Neural cell (in vitro differentiated cells): ENCODE measurements at regions not wholly inside any gene's neighbourhood (a gene's known extent, or its start where the extent isn't known, plus 50 kb on each side); places are given as distances from the start of the nearest gene placed in this dataset.

Experiments used
- H2AFZ ChIP-seq: fragments of 200-600, 300-800 bp; sonication (generic), shearing (Covaris generic); 2 replicates; pipeline ENCODE4 v1.6.0; 2014; ENCODE audit warnings: low read depth, mild to moderate bottlenecking, antibody characterized with exemption, low read length, moderate library complexity
- H3F3A ChIP-seq: fragments of 200-600 bp; shearing (Covaris generic); 2 replicates; pipeline ENCODE4 v1.6.1; 2016; ENCODE audit warnings: mild to moderate bottlenecking, moderate library complexity, mixed read lengths, antibody characterized with exemption, low read length; ENCODE audit not compliant: insufficient read depth, poor library complexity, severe bottlenecking
- H3K27ac ChIP-seq: fragments of 200-600, 300-800 bp; sonication (generic), shearing (Covaris generic); 2 replicates; pipeline ENCODE4 v1.5.1; 2014; ENCODE audit warnings: mild to moderate bottlenecking, low read length, moderate library complexity
- H3K27me3 ChIP-seq: fragments of 300-800, 200-600 bp; sonication (generic), shearing (Covaris generic); 2 replicates; pipeline ENCODE4 v1.6.0; 2014; ENCODE audit warnings: mild to moderate bottlenecking, low read depth, low read length, moderate library complexity; ENCODE audit not compliant: insufficient read depth
- H3K36me3 ChIP-seq: fragments of 300-800, 200-600 bp; sonication (generic), shearing (Covaris generic); 2 replicates; pipeline ENCODE4 v1.5.1; 2014; ENCODE audit warnings: mild to moderate bottlenecking, antibody characterized with exemption, low read length, moderate library complexity; ENCODE audit not compliant: insufficient read depth
- H3K4me2 ChIP-seq: fragments of 300-800, 200-600 bp; sonication (generic), shearing (Covaris generic); 2 replicates; pipeline ENCODE4 v1.6.0; 2014; ENCODE audit warnings: mild to moderate bottlenecking, low read length
- H3K4me3 ChIP-seq: fragments of 300-800, 200-600 bp; sonication (generic), shearing (Covaris generic); 2 replicates; pipeline ENCODE4 v1.5.1; 2014; ENCODE audit warnings: mild to moderate bottlenecking, low read length, moderate library complexity
- H3K79me2 ChIP-seq: fragments of 200-600 bp; shearing (Covaris generic); replicated peaks from 2 replicates; pipeline ENCODE4 v1.6.0; 2014; ENCODE audit warnings: mild to moderate bottlenecking, low read length, moderate library complexity; ENCODE audit not compliant: insufficient read depth
- H3K9ac ChIP-seq: fragments of 300-800, 200-600 bp; sonication (generic), shearing (Covaris generic); 2 replicates; pipeline ENCODE4 v1.6.1; 2016; ENCODE audit warnings: mild to moderate bottlenecking, low read length, mixed read lengths
- H3K9me2 ChIP-seq: fragments of 200-600 bp; shearing (Covaris generic); 2 replicates; pipeline ENCODE4 v1.6.1; 2016; ENCODE audit warnings: mild to moderate bottlenecking, low read length, mixed read lengths; ENCODE audit not compliant: insufficient read depth
- H3K9me3 ChIP-seq: fragments of 200-600, 300-800 bp; sonication (generic), shearing (Covaris generic); 2 replicates; pipeline ENCODE4 v1.6.1; 2016; ENCODE audit warnings: mild to moderate bottlenecking, mixed run types, low read length, moderate library complexity, mixed read lengths
- H4K20me1 ChIP-seq: fragments of 200-600 bp; shearing (Covaris generic); 2 replicates; pipeline ENCODE4 v1.6.1; 2016; ENCODE audit warnings: mild to moderate bottlenecking, mixed run types; ENCODE audit not compliant: insufficient read depth
- CTCF ChIP-seq: fragments of 450-650 bp; IDR thresholded peaks from 2 replicates; pipeline ENCODE4 v1.5.1; 2014; ENCODE audit warnings: antibody characterized with exemption, mild to moderate bottlenecking, moderate library complexity; ENCODE audit not compliant: poor library complexity, severe bottlenecking
- EP300 ChIP-seq: fragments of 450-650 bp; conservative IDR thresholded peaks from 2 replicates; pipeline ENCODE4 v1.6.1; 2014; ENCODE audit warnings: antibody characterized with exemption, mild to moderate bottlenecking, moderate library complexity; ENCODE audit not compliant: poor library complexity, severe bottlenecking
- EZH2 ChIP-seq: fragments of 200-600, 300-800 bp; shearing (Covaris generic), sonication (generic); IDR thresholded peaks from 2 replicates; pipeline ENCODE4 v1.6.1; 2014; ENCODE audit warnings: antibody characterized with exemption, low read length, borderline replicate concordance, mild to moderate bottlenecking; ENCODE audit not compliant: insufficient read depth, poor library complexity, severe bottlenecking
- MXI1 ChIP-seq: fragments of 450-650 bp; conservative IDR thresholded peaks from 2 replicates; pipeline ENCODE4 v1.6.1; 2014; ENCODE audit warnings: antibody characterized with exemption, mild to moderate bottlenecking; ENCODE audit not compliant: poor library complexity, severe bottlenecking
- POLR2AphosphoS5 ChIP-seq: IDR thresholded peaks from 2 replicates; pipeline ENCODE4 v1.6.1; 2012
- RAD21 ChIP-seq: fragments of 450-650 bp; conservative IDR thresholded peaks from 2 replicates; pipeline ENCODE4 v1.6.1; 2014; ENCODE audit warnings: antibody characterized with exemption, mild to moderate bottlenecking, moderate library complexity
- SMC3 ChIP-seq: fragments of 450-650 bp; conservative IDR thresholded peaks from 2 replicates; pipeline ENCODE4 v1.6.1; 2014; ENCODE audit warnings: antibody characterized with exemption, mild to moderate bottlenecking, moderate library complexity; ENCODE audit not compliant: poor library complexity
- TAF1 ChIP-seq: IDR thresholded peaks from 2 replicates; pipeline ENCODE4 v1.6.1; 2012; ENCODE audit warnings: low read depth
- TF ChIP-seq, protein P1 (sequence below): IDR thresholded peaks from 2 replicates; pipeline ENCODE4 v1.6.1; 2012; ENCODE audit warnings: borderline replicate concordance

GRCh38 chr7:68020102-68020501 is 1023.5 kb downstream of the TYW1 start:
- Histone ChIP-seq H3K27me3 (no peaks in the 10 kb centered on the region), H3K27ac (no peak overlapping the region), H3K9ac (no peak overlapping the region), H3K4me2 (no peak overlapping the region), H3F3A (no peaks in the 10 kb centered on the region), H4K20me1 (no peaks in the 10 kb centered on the region), H3K36me3 (no peaks in the 10 kb centered on the region), H3K9me3 (no peaks in the 10 kb centered on the region), H3K4me3 (no peak overlapping the region), H3K79me2 (no peaks in the 10 kb centered on the region), H2AFZ (no peak overlapping the region), H3K9me2 (no peaks in the 10 kb centered on the region)
- TF ChIP-seq TAF1 = no peak
- no peak for TF ChIP-seq EZH2
- no peak for TF ChIP-seq POLR2AphosphoS5
- no peak for TF ChIP-seq MXI1
- TF ChIP-seq CTCF = no peak
- no peak for TF ChIP-seq RAD21
- no peak for TF ChIP-seq EP300
- no peak for TF ChIP-seq SMC3
- TF ChIP-seq, protein P1, sequence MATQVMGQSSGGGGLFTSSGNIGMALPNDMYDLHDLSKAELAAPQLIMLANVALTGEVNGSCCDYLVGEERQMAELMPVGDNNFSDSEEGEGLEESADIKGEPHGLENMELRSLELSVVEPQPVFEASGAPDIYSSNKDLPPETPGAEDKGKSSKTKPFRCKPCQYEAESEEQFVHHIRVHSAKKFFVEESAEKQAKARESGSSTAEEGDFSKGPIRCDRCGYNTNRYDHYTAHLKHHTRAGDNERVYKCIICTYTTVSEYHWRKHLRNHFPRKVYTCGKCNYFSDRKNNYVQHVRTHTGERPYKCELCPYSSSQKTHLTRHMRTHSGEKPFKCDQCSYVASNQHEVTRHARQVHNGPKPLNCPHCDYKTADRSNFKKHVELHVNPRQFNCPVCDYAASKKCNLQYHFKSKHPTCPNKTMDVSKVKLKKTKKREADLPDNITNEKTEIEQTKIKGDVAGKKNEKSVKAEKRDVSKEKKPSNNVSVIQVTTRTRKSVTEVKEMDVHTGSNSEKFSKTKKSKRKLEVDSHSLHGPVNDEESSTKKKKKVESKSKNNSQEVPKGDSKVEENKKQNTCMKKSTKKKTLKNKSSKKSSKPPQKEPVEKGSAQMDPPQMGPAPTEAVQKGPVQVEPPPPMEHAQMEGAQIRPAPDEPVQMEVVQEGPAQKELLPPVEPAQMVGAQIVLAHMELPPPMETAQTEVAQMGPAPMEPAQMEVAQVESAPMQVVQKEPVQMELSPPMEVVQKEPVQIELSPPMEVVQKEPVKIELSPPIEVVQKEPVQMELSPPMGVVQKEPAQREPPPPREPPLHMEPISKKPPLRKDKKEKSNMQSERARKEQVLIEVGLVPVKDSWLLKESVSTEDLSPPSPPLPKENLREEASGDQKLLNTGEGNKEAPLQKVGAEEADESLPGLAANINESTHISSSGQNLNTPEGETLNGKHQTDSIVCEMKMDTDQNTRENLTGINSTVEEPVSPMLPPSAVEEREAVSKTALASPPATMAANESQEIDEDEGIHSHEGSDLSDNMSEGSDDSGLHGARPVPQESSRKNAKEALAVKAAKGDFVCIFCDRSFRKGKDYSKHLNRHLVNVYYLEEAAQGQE = no peak

GRCh38 chr7:68025369-68025768 is 1028.7 kb downstream of the TYW1 start:
- Histone ChIP-seq H3K27me3 (no peaks in the 10 kb centered on the region), H3K9me2 (no peaks in the 10 kb centered on the region), H3K36me3 (no peaks in the 10 kb centered on the region), H3K9me3 (peaks cover under 1% of the 10 kb centered on the region), H4K20me1 (no peaks in the 10 kb centered on the region), H3K4me3 (no peak overlapping the region), H3K4me2 (no peak overlapping the region), H3F3A (no peaks in the 10 kb centered on the region), H3K27ac (no peak overlapping the region), H3K79me2 (no peaks in the 10 kb centered on the region), H2AFZ (no peak overlapping the region), H3K9ac (no peak overlapping the region)
- TF ChIP-seq EZH2 (no peak), RAD21 (no peak), CTCF (no peak), TAF1 (no peak), SMC3 (no peak), EP300 (no peak), MXI1 (no peak), POLR2AphosphoS5 (no peak)
- TF ChIP-seq, protein P1 = no peak
